Left renal cortex interstitium (tissue), 4 donors: ENCODE measurements at regions not wholly inside any gene's neighbourhood (a gene's known extent, or its start where the extent isn't known, plus 50 kb on each side); places are given as distances from the start of the nearest gene placed in this dataset.
A peak's percentile ranks its signal among the peaks of the same experiment; 100 is the strongest.

ENCODE experiments used
- DNase-seq, 4 donors: peaks; one replicate each; pipeline ENCODE4 v3.0.0-alpha.2; 2013; ENCODE audit warnings: low read depth in 4 of 4, low spot score in 2 of 4, missing footprints in 1 of 4

GRCh38 chr5:33309536-33310345 lies 131.0 kb upstream of the TARS1 start:
- DNase-seq = no peak

GRCh38 chr5:33310451-33310850 lies 130.3 kb upstream of the TARS1 start:
- no peak for DNase-seq

- DNase-seq = no peak
Observed at GRCh38 chr5:33311893-33312292, 128.9 kb upstream of the TARS1 start.

DNA sequence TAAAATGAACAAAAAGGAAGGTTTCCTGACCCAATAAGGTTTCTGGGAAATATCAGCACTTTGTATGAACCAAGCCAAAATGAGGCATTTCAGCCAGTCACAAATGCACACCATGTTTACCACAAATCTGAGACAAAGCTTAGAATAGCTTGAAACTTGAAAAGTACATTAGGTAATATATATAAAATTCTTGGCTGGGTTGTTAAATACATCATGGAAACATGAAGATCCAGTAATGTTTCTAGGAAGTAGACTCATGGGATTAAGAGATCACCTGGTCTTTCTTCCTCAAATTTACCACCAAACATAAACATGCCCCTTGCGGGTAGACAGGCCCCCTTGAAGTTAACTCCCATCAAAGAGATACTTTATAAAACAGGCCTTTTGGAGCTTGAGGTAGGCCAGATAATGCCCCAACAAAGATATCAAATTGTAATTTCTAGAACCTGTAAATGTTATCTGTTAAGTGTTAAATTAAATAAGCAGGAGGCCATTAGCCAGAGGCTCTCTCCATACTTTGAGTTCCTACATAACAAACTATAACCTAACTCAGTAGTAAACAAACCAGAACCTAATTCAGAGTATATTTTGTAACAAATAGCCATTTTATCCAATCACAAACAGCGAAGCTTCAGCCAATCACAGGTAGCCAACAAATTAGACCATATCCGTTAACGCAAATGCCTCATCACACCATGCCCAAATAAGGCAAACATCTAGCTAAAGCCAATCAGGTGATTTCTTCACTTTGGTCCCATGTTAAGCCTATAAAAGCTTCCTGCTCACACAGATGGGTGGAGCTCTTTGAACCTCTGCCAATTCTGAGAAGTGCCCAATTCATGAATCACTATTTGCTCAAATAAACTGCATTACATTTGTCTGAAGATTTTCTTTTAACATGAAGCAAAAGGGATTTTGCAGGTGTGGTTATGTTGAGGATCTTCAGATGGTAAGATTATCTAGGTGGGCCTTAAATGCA lies 127.9 kb upstream of the TARS1 start:
- no peak for DNase-seq

DNA sequence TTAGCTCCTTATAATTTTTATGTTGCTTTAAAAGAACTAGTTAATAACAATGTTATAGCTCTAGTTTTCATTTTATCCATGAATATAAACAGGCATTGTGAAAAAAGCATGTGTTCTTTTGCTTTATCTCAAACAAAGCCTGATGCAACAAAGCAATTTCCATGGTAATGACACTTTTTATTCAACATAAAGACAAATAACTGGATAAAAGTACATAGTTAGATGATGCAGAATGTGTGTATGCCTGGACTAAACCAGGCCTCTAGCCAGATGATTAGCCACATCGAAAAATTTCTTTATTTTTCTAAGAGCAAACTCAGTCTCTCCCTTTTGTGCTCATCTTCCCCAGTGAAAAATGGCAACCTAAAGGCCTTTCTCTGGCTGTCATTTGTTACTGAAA lies 125.6 kb upstream of the TARS1 start:
- no peak for DNase-seq

DNA sequence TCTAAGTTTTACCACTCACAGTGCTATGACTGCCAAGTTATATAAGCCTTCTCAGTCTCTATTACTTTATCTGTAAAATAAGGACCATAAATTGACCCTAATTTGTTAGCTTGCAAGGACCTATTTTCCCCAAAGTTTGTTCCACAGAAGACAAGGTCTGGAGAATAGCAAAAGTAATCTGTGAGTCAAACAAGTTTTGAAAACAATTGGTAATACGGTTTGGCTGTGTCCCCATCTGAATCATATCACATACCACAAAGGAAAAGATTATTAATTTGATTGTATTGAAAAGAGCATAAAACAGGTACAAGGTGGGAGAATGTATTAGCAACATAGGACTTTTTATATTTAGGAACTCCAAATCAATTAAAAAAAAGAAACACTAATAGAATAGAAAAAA lies 124.0 kb upstream of the TARS1 start:
- no peak for DNase-seq

DNA sequence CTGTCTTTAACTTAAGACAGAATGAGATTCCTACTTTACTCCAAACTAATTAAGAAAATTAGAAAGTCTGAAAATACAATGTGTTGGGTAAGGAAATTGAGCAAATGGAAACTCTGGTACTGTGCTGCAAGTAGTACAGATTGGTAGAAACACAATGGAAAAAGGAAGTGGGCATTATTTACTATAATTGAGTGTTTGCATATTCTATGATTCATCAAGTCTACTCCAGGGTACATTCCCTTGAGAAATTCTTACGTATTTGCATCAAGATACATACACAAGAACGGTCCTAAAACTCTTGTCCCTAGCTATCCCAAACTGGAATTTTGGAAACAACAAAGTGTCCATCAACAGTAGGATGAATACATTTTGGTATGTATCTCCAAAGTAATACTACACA lies 123.5 kb upstream of the TARS1 start:
- DNase-seq = no peak

DNA sequence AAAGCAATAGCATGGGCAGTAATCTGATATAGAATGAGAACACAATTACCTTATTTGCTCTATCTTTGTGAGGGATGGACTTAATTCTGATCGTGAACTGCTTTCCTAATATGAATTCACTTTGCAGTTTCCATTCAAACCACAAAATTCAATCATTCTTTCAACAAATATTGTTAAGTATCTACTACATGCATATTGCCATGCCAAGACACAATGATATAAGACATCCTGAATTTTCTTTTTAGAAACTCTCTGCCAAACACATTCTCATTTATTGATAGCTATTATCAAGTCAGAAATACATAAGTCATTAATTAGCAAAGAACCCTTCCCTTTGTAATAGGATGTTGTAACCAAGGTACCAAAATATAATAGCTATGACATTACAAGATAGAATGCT lies 121.6 kb upstream of the TARS1 start:
- DNase-seq = no peak

DNA sequence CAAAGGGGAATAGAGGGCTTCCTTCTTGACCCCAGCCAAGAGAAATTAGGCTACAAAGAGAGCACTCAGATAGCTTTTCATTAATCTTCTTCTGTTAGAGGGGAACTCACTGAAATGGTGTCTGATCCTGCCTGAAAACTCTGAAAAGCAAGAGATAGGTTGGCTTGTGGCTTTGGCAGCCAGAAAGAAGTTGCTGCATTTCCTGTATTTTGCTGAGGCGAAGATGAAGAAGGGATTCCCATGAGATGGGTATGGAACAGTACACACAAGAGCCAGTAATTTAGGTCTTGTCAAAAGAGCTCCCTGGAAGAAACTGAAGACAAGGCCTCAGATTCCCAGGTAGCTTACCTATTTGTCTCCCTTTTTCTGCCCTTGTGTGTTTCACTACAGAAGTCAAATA lies 120.9 kb upstream of the TARS1 start:
- DNase-seq = no peak

- no peak for DNase-seq
Observed at GRCh38 chr5:33321026-33321425, 119.7 kb upstream of the TARS1 start.

DNA sequence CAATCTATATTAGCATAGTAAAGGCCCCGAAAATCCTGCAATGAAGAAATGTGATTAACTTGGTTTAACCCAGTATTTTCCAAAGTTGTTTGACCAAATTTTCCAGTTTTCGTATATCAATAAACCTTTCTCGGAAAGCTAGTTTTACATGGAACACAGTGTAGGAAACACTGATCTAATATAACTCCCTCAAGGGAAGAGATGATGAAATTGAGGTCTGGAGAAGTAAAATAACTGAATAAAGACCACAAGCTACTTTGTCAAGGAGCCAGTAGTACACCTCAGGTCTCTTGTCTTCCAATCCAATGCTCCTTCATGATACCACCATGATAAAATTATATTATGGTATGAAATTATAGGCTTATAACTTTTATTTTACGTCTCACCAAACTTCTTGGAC lies 118.1 kb upstream of the TARS1 start:
- no peak for DNase-seq

GRCh38 chr5:33324667-33325307 lies 116.0 kb upstream of the TARS1 start:
- DNase-seq = no peak

DNA sequence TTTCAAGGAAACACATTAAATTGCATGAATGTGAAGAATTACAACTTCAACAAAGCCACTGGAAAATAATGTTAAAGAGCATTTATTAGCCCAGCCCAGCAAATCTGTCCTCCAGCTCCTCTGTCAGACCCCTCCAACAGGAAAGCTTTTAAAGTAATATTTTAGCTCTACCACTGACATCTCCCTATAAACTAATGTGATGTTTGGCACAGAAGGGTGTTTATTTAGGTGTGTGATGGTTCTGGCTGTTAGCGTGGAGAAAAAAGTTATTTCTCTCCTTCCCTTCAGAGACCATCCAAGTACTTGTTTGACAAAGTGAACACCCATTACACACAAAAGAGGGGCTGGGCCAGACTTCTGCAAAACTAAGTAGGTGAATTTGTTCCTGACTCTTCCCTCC lies 111.9 kb upstream of the TARS1 start:
- peak in 1 of 4 donors; percentile 26 for DNase-seq

DNA sequence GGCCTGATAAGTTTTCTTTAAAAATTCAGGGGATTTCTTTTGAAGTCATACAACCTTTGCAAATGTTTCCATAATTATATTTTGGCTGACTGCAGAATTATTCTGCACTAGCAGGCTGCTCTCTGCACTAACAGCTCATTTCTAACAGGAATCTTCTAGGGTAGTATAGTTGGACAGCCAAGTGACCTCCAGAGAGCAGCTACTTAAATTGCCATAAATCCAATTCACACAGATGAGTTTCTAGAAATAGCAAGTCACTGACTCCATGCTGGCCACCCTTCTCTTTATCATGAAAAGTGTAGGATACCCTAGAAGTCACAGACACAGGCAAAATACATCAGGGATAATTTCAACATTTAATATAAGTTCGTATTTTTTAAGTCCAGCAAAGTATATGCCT lies 110.9 kb upstream of the TARS1 start:
- DNase-seq = no peak

- DNase-seq = no peak
Observed at GRCh38 chr5:33330426-33330825, 110.3 kb upstream of the TARS1 start.

GRCh38 chr5:33330992-33331391 lies 109.8 kb upstream of the TARS1 start:
- DNase-seq = no peak

GRCh38 chr5:33332804-33333203 lies 108.0 kb upstream of the TARS1 start:
- DNase-seq = no peak

DNA sequence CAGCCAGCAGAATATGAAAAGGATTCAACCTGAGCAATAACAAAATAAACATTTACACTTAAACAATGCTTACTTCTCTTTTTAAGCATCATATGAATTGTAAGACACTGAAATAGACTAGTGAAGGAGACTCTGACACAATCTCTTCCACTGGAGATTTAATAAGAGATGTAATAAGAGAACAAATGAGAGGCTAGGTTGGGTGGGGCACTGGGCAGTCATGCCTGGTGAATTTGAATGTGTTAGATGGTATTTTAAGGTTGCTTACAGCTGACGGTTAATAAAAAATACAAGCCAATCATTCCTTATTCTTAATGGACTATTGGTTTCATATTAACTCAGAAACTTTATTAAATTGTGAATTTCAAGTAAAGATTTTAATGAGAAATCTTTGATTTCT lies 105.9 kb upstream of the TARS1 start:
- DNase-seq = no peak

DNA sequence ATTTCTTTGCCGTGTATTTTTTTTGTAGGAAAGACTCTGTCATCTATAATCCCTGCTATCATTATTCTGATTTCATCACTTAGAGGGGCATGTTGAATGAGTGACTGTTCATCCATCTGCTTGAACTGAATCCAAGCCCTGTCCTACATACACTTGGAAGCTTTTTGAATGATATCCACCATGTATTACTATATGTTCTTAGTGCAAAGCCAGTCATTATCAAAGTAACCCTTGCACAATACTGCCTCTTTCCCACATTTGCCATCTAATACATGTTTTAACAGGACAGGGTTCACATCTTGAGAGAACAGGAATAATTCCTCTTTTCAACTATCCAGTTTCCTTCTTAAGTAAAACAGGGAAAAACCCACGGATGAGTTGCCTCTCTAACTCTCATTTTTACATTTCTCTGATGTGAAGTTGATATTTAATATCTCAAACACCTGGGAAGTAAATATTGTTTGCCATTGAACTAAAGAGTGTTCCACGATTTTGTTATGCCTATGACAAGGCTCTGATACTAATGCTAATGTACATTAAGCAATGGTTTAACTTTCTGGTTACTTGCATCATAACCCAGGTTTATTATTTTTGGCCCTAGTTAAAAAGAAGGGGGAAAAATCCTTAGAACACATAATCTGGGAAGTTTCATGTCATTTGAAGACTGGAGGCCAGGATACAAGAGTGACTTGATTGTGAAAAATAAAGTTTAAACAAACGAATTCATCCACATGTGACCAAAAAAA lies 103.7 kb upstream of the TARS1 start:
- DNase-seq = no peak

DNA sequence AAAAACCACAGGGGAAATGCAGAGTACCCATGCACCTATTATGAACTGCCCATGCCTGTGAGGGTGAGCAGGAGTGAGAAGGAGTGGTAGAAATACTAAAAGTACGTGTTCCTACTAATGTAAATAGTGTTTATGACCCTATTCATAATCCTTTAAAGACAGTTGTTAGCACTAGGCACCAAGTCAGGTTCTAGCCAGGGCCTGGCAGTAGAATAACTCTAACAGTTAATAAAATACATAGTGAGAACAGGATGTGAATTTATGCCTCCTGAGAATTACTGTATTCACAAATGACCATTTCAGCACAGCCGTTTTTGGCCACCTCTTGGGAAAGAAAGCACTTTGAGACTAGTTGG lies 103.2 kb upstream of the TARS1 start:
- no peak for DNase-seq
